HG03442 (cell line): ENCODE measurements at regions not wholly inside any gene's neighbourhood (a gene's known extent, or its start where the extent isn't known, plus 50 kb on each side); places are given as distances from the start of the nearest gene placed in this dataset.
"Not testable (repeated sequence)": the region's sequence is repeated elsewhere in the genome, so short reads cannot be mapped to it uniquely, and the experiment has no call there.

Source experiments
- ATAC-seq: cut with Tn5 transposase; IDR thresholded peaks from one replicate; pipeline ENCODE4 v1.9.1; 2021; ENCODE audit warnings: mild to moderate bottlenecking, moderate library complexity; ENCODE audit not compliant: unreplicated experiment

- ATAC-seq: no peak
These were observed 93.8 kb upstream of the OSBPL8 start for GRCh38 chr12:76653342-76653741.

- ATAC-seq: no peak
These were observed 99.2 kb upstream of the ZDHHC17 start for GRCh38 chr12:76664731-76665130.

- no peak for ATAC-seq
These were observed 97.6 kb upstream of the ZDHHC17 start for GRCh38 chr12:76666290-76666835.

GRCh38 chr12:76669981-76670380 lies 93.9 kb upstream of the ZDHHC17 start:
- ATAC-seq: no peak

GRCh38 chr12:76670776-76671175 lies 93.1 kb upstream of the ZDHHC17 start:
- ATAC-seq: no peak

- no peak for ATAC-seq
These were observed 89.1 kb upstream of the ZDHHC17 start for GRCh38 chr12:76674669-76675315.

- not testable (repeated sequence) for ATAC-seq
These were observed 87.7 kb upstream of the ZDHHC17 start for GRCh38 chr12:76676261-76676660.

GRCh38 chr12:76678992-76679391 lies 84.9 kb upstream of the ZDHHC17 start:
- no peak for ATAC-seq

GRCh38 chr12:76679778-76680177 lies 84.1 kb upstream of the ZDHHC17 start:
- no peak for ATAC-seq

GRCh38 chr12:76680940-76681339 lies 83.0 kb upstream of the ZDHHC17 start:
- no peak for ATAC-seq

- no peak for ATAC-seq
These were observed 78.7 kb upstream of the ZDHHC17 start for GRCh38 chr12:76685246-76685678.

- ATAC-seq: no peak
These were observed 75.9 kb upstream of the ZDHHC17 start for GRCh38 chr12:76687981-76688380.

- ATAC-seq: no peak
These were observed 75.3 kb upstream of the ZDHHC17 start for GRCh38 chr12:76688631-76689030.

- ATAC-seq: no peak
These were observed 72.8 kb upstream of the ZDHHC17 start for GRCh38 chr12:76690921-76691700.

- ATAC-seq: no peak
These were observed 71.1 kb upstream of the ZDHHC17 start for GRCh38 chr12:76692846-76693245.

- ATAC-seq: no peak
These were observed 69.5 kb upstream of the ZDHHC17 start for GRCh38 chr12:76694369-76694768.

- ATAC-seq: no peak
These were observed 67.7 kb upstream of the ZDHHC17 start for GRCh38 chr12:76696186-76696585.

- ATAC-seq: no peak
These were observed 66.1 kb upstream of the ZDHHC17 start for GRCh38 chr12:76697849-76698248.

- ATAC-seq: no peak
These were observed 65.6 kb upstream of the ZDHHC17 start for GRCh38 chr12:76698316-76698715.

- ATAC-seq: no peak
These were observed 64.9 kb upstream of the ZDHHC17 start for GRCh38 chr12:76698966-76699365.

GRCh38 chr12:76701690-76702089 lies 62.2 kb upstream of the ZDHHC17 start:
- ATAC-seq: no peak

GRCh38 chr12:76702946-76703345 lies 61.0 kb upstream of the ZDHHC17 start:
- no peak for ATAC-seq
